HepG2 (cell line): ENCODE measurements at regions not wholly inside any gene's neighbourhood (a gene's known extent, or its start where the extent isn't known, plus 50 kb on each side); places are given as distances from the start of the nearest gene placed in this dataset.

Experiments
- BRD4 ChIP-seq: sonication (generic); formaldehyde crosslinking; IDR thresholded peaks from 2 replicates; pipeline ENCODE4 v1.4.0; 2020; ENCODE audit warnings: missing genetic modification reagents
- CTCF ChIP-seq: sonication (generic); formaldehyde crosslinking; IDR thresholded peaks from 2 replicates; pipeline ENCODE4 v1.5.0; 2020; ENCODE audit warnings: mild to moderate bottlenecking, missing genetic modification reagents, moderate library complexity
- EZH2 ChIP-seq: conservative IDR thresholded peaks from 2 replicates; pipeline ENCODE4 v1.6.1; 2012; ENCODE audit warnings: mild to moderate bottlenecking, low read depth, low read length, moderate library complexity
- HMGXB4 ChIP-seq, 2 experiments: sonication (generic) in 1 of 2; formaldehyde crosslinking in 1 of 2; IDR thresholded peaks; 2 replicates each; pipeline versions ENCODE4 v1.4.0 to v1.6.1; 2018 to 2020; ENCODE audit warnings: missing genetic modification reagents in 2 of 2, borderline replicate concordance in 1 of 2, low read depth in 1 of 2, mild to moderate bottlenecking in 1 of 2, missing biosample characterization in 1 of 2
- IRX3 ChIP-seq: sonication (generic); formaldehyde crosslinking; IDR thresholded peaks from 2 replicates; pipeline ENCODE4 v1.8.1; 2023; ENCODE audit warnings: mild to moderate bottlenecking, low read depth, missing genetic modification reagents, borderline replicate concordance
- MNT ChIP-seq: fragments of 450-650 bp; IDR thresholded peaks from 2 replicates; pipeline ENCODE4 v1.6.1; 2016
- NFE2L2 ChIP-seq: fragments of 150-350 bp; IDR thresholded peaks from 2 replicates; pipeline ENCODE4 v1.6.1; 2014; ENCODE audit warnings: low read length
- PCBP1 ChIP-seq: fragments of 200-400 bp; formaldehyde crosslinking; IDR thresholded peaks from 2 replicates; pipeline ENCODE4 v1.6.1; 2017; ENCODE audit warnings: mild to moderate bottlenecking, low read depth, low read length, borderline replicate concordance
- TAF15 ChIP-seq: fragments of 200-400 bp; formaldehyde crosslinking; IDR thresholded peaks from one replicate; pipeline ENCODE4 v1.6.1; 2018; ENCODE audit warnings: mild to moderate bottlenecking, low read depth, low read length; ENCODE audit not compliant: poor library complexity, severe bottlenecking
- TBP ChIP-seq: sonication (generic); formaldehyde crosslinking; IDR thresholded peaks from 2 replicates; pipeline ENCODE4 v1.5.0; 2020; ENCODE audit warnings: missing genetic modification reagents
- ZNF274 ChIP-seq: sonication (generic); formaldehyde crosslinking; IDR thresholded peaks from 2 replicates; pipeline ENCODE4 v1.5.1; 2020; ENCODE audit warnings: mild to moderate bottlenecking, missing genetic modification reagents

- no peak for TF ChIP-seq PCBP1
- no peak for TF ChIP-seq CTCF (CRISPR knock-in tag)
- TF ChIP-seq ZNF274 (CRISPR knock-in tag): no peak
- no peak for TF ChIP-seq HMGXB4 (CRISPR knock-in tag; IDR thresholded peaks at IDR 0.05; ENCODE audit: borderline replicate concordance in 1 of 2, low read depth in 1 of 2)
- TF ChIP-seq TBP (CRISPR knock-in tag): no peak
- no peak for TF ChIP-seq MNT
- no peak for TF ChIP-seq IRX3 (CRISPR knock-in tag)
- TF ChIP-seq TAF15: no peak
- no peak for TF ChIP-seq NFE2L2
- no peak for TF ChIP-seq BRD4 (CRISPR knock-in tag)
- no peak for TF ChIP-seq EZH2
These were observed 244.5 kb downstream of the XPNPEP1 start for GRCh38 chr10:109678857-109679256.
